NCI-H1105 (cell line): ENCODE measurements at regions not wholly inside any gene's neighbourhood (a gene's known extent, or its start where the extent isn't known, plus 50 kb on each side); places are given as distances from the start of the nearest gene placed in this dataset.
"Not testable (repeated sequence)": the region's sequence is repeated elsewhere in the genome, so short reads cannot be mapped to it uniquely, and the experiment has no call there.

Source experiments
- DNase-seq: peaks from one replicate; lab custom pipeline; 2025; lab: John Stamatoyannopoulos, UW

DNA sequence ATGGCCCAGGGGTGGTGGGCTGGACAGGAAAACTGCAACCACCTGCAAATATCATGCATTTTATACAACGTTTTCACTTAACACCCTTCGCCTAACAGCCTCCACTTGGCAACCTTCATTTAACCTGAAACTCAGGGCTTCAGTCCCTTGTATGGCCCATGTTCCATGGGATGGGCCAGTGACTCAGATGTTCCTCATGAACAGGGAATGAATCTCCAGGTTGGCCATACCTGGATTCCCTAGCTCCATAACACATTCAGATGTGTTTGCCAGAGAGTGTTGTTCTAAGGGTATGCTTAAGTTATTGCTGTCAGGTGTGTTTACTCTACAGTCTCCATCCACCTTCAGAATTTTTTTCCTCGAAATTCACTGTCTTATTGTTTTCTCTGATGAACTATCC is 316.9 kb downstream of the JRKL start:
- no peak for DNase-seq

DNA sequence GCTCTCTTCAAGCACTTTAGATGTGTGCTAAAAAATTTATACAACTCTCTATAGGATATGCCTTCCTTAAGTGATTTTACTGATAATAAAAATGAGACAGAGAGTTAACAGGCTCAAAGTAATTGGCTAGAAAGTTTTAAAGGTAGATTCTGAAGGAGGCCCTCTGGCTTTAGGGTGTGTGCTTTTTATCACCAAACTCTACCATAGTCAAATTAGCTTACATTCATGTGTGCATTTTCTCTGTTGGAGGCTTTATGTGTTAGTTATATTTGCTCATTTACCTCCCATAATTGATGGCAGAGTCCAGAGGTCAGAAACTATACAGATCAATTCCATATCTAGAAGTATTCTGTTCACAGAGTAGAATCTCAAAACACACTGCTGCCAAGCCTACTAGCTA is 317.5 kb downstream of the JRKL start:
- DNase-seq: no peak

DNA sequence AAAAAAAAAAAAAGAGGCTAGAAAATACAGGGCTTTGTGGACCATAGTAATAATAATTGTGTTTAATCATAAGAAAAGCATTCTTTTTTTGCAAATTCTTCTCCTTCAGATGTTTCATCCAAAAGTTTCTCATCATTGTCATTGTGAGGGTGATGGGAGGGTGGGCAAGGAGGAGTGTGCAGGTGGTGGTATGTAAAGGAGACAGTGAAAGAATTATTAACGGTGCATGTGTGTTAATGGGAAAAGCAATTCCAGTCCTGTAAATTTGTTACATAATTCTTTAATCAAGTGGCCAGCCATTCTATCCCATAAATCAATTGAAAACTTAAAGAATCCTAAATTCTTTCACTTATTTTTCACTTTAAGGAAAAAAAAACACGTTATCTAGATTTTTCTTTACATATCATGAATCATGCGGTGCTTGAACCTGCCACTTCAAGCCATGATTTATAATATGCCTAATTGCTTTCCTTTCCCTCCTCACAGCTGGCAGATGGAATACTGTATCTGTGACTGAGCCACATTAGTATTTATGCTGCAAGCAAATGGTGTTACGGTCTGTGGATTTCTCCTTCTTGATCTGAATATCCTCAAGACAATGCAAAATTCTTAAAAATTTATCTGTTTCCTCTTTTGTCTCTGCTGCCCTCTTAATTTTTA is 318.5 kb downstream of the JRKL start:
- DNase-seq: peak; percentile 69

DNA sequence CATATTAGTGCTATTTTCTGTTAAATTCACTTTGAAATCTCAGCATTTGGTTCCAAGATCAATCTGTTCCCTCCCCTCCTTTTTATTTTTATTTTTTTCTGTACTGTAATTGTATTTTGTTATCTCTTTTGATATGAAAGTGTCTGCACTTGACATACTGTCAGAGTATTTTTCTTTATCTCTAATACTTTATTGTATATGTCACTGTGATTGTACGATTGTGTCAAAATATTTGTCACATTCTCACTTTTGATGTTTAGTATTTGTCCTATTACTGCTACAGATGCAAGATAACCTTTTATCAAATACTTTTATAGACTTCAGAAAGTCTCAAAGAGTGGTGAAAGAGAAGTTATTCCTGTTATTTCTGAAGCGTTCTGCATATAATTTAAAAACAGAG is 323.5 kb downstream of the JRKL start:
- DNase-seq: no peak

GRCh38 chr11:96714689-96715088 is 324.9 kb downstream of the JRKL start:
- no peak for DNase-seq

DNA sequence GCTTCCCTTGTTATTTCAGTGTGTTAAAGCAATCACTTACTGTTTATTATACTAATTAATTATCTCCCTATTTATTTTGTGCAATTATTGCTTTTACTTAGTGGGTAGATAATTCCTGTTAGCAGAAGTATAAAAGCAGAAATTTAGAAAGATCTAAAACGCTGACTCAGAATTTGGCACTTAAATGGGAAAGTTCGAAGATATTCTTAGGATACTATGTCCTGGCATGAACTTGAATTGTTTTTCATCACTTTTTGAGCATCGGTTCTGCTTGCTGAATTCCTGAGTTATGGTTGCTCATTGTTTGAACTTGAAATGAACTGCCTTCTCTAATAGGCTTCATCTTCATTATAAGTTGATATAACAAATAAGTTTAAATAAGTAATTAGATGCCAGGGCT is 325.4 kb downstream of the JRKL start:
- no peak for DNase-seq

DNA sequence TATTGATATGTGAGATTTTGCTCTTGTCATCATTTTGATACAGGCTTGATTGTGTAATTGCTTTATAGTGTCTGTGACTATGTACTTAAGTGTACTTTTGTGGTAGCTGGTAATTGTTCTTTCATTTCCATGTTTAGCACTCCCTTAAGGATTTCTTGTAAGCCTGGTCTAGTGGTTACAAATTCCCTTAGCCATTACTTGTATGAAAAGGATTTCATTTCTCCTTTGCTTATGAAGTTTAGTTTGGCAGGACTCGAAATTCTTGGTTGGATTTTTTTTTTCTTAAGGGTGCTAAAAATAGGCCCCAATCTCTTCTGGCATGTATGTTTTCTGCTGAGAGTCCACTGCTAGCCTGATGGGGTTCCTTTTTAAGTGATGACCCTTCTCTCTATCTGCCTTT is 346.8 kb downstream of the JRKL start:
- DNase-seq: no peak

- DNase-seq: no peak
These were observed 348.5 kb downstream of the JRKL start for GRCh38 chr11:96738311-96738710.

DNA sequence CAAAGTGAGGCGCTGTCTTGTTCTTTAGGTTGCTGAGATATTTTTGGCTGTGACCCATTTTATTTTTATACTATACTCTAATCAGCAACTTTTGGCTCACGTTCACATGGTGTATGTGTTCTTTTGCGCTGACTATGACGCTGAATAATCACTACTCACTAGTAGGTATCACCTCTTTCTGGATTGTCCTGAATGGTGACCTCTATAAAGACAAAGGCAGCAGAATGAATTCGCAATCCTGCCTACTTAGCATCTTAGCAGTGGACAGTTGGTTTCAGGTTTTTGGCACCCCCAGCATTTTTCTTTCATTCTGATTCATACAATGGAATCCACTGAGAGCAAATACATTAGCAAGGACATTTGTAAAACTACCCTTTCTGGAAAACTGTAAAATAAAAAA is 351.3 kb downstream of the JRKL start:
- DNase-seq: no peak

GRCh38 chr11:96744697-96745096 is 354.9 kb downstream of the JRKL start:
- DNase-seq: no peak

- DNase-seq: no peak
These were observed 359.0 kb downstream of the JRKL start for GRCh38 chr11:96748639-96749370.

DNA sequence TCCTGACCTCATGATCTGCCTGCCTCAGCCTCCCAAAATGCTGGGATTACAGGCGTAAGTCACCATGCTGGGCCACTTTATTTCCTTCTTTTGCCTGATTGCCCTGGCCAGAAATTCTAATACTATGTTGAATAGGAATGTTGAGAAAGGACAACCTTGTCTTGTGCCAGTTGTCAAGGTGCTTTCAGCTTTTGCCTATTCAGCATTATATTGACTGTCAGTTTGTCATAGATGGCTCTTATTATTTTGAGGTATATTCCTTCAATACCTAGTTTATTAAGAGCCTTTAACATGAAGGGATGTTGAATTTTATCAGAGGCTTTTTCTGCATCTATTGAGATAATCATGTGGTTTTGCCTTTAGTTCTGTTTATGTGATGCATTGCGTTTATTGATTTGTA is 362.0 kb downstream of the JRKL start:
- not testable (repeated sequence) for DNase-seq

- DNase-seq: no peak
These were observed 362.4 kb downstream of the JRKL start for GRCh38 chr11:96752221-96752620.

- DNase-seq: no peak
These were observed 364.2 kb downstream of the JRKL start for GRCh38 chr11:96753997-96754396.

DNA sequence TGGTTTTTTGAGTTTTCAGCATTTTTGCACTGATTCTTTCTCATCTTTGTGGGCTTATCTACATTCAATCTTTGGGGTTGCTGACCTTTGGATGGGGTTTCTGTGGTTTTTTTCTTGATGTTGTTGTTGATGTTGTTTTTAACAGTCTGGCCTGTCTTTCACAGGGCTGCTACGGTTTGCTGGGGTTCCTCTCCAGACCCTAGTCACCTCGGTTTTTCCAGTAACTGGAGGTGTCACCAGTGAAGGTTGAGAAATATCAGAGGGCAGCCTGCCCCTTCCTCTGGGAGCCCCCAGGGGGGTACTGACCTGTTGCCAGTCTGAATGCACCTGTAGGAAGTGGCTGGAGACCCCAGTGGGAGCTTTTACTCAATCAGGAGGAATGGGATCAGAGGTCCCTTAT is 365.4 kb downstream of the JRKL start:
- DNase-seq: no peak

GRCh38 chr11:96755752-96756151 is 365.9 kb downstream of the JRKL start:
- DNase-seq: no peak

DNA sequence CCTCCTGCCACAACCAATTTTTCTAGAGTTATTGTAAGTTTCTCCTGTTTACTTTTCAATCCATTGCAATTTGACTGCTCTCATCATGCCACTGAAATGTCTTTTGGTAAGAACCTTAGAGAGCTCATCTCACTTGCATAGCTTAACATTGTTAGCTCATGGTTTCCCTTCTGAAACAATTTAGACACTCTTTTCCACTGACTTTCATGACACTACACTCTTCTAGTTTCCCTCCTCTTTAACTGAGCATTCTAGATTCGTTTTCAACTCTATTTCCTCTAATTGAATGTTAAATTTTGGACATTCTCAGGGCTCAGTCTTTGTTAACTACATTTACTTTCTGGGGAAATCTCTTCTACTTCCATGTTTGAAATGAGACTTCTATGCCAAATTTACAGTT is 369.1 kb downstream of the JRKL start:
- DNase-seq: no peak

DNA sequence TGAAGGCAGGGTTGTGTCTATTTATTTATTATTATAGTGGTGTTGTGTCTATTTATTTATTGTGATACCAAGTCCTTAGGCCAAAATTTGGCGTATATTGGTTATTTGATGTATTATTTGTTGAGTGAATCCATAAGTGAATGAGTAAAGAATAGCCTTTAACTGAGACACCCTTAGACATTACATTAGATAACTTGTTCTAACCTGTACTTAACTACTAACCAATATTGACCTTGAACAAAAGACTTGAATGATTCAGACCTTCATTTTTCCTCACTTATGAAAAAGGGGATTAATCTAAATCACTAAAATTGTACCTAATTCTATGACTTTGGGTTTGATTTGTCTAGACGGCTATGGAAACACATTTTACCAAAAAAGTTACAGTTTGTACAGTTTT is 370.5 kb downstream of the JRKL start:
- no peak for DNase-seq

GRCh38 chr11:96760815-96761214 is 371.0 kb downstream of the JRKL start:
- DNase-seq: no peak

DNA sequence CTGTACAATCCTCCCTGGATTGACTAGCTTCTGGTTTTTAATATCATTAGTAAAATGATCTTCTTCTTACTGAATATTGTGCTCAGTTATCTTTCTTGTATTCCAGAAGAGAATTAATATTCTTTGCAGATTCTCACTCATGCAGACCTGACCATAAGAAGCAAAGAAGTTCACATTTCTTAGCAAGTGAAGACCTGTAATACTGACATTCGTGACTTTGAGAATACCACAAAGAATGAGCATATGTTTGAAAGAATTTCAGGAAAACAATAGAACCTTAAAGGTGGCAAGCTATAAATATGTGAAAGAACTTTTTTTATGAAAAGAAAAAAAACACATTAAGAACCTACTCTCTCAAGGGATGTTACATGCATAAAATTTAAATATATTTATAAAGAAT is 371.6 kb downstream of the JRKL start:
- DNase-seq: no peak

DNA sequence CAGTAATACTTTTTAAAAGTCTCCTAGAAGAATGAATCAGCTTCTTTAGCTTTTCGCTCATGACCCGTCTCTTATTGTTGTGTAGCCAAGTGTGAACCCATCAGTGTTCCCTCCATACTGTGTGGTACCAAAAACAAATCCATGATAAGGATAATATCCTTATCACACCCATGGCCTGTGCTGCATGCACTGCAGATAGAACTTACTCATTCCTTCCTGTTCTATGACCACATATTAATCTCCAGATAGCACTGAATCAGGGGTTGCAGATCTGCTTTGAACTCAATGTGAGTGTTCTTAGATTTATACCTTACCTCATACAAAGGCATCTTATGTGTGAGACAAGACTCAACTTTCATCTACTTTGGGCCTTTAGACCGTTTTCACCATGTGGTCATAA is 373.4 kb downstream of the JRKL start:
- no peak for DNase-seq

DNA sequence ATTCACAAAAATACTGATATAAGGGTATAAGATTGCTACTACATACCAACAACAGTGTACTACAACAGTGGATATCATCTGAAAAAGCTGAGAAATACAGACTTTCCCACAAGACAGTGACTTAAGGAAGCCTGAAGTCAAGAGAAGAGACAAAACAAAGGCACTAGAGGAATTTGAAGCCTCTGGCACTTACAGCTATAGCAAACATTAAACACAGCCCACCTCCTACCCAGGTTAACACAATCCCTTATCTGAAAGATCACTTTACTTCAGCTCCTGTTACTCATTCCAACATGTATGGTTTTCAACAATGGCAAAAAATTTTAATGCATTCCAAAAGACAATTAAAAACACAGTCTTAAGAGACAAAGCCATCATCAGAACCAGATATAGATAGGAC is 388.5 kb downstream of the JRKL start:
- no peak for DNase-seq

GRCh38 chr11:96779030-96779429 is 389.2 kb downstream of the JRKL start:
- DNase-seq: no peak

GRCh38 chr11:96781082-96781481 is 391.3 kb downstream of the JRKL start:
- DNase-seq: no peak
